GM18520 (cell line): ENCODE measurements at regions not wholly inside any gene's neighbourhood (a gene's known extent, or its start where the extent isn't known, plus 50 kb on each side); places are given as distances from the start of the nearest gene placed in this dataset.
"Not testable (repeated sequence)": the region's sequence is repeated elsewhere in the genome, so short reads cannot be mapped to it uniquely, and the experiment has no call there.

Source experiments
- ATAC-seq: cut with Tn5 transposase; IDR thresholded peaks from one replicate; pipeline ENCODE4 v1.9.1; 2021; ENCODE audit not compliant: unreplicated experiment

GRCh38 chr4:14338585-14339265 lies 663.6 kb upstream of the CPEB2 start:
- ATAC-seq: no peak

DNA sequence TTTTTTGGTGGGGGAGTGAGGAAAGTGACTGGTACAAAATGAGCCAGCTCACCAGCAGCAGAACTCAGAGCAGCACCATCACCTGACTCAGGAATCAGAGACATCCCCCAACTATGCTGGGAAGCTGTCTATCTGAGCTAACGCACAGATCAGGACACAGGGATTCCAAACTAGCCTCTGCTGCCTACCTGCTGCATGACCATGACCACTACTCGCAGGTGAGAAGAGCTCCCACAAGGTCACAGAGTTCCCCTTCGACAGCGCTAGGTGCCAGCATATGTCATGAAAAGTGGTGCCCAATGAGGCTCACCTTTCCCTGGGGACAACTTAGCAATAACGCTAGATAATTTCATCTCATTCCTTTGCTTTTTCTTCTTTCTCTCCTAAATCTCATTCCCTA lies 662.6 kb upstream of the CPEB2 start:
- ATAC-seq: no peak

- no peak for ATAC-seq
Measured at GRCh38 chr4:14340321-14340720, 662.0 kb upstream of the CPEB2 start.

DNA sequence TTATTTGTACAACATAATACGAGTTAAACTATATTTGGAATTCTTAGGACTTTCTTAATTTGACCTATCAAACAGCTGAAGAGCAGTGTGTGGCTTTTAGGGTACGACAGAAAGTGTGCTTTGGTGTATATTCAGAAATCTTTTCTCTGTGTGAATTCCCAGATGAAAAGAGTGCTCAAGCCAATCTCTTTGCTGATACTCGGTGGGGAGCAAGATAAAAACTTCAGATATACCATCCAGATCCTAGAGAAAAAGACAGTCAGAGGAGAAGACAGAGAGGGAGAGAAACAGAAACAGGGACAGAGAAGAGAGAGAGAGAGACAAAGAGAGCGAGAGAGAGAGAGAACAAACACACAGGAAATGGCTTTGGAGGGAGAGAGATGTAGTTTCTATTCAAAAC lies 658.3 kb upstream of the CPEB2 start:
- no peak for ATAC-seq

GRCh38 chr4:14345356-14345775 lies 656.9 kb upstream of the CPEB2 start:
- no peak for ATAC-seq

DNA sequence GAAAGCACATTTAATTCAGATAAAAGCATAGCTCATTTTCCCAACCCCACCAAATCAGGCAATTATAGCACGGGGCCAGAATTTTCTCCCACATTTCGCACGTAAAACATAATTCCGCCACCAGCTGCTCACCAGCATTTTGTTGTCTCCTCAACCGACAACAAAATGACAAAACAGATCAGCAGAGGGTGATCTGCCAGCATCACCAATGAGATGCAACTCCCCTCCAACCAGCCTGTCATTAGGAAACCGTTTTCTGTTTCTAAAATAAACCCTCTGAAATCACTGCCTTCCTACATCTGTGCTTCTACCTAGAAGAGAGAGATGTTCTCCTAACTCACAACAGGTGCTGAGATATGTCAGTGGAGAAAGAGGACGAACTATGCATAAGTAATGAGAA lies 654.8 kb upstream of the CPEB2 start:
- no peak for ATAC-seq

DNA sequence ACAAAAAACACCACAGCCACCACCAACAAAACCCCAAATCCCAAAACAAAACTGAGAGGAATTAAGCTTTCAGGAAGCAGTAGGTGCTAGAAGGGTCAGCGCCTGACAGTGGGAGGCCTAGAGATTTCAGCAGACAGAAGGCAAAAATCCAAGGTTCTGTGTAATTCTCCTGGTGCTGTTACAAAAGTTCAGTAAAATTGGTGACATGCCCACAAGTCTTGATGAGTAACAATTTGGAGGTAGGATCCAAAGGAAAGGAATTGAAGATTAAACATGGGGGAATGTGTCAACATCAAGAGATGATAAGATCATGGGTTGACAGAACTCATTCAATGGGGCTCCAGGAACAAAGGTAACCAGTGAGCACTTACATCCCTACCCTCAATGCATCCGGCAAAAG lies 653.8 kb upstream of the CPEB2 start:
- no peak for ATAC-seq

- ATAC-seq: not testable (repeated sequence)
Measured at GRCh38 chr4:14358544-14359160, 643.6 kb upstream of the CPEB2 start.

DNA sequence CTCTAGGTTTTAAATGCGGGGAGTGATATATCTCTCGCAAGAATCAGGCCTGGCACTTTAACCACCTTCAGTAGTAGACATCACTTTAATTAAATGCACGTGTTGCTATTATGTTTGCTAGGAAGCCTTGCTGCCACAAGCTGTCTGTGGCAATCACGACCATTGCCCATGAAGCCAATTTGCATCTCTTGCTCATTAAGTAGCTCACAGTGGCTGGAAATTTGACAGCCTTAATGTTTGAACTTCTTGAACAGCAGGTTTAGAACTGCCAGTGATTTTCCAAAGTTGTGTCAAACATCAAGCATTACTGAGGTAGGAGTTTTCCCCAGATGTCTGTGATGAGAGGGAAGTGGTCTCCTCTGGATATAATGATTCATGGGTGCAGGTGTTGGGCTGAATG lies 642.3 kb upstream of the CPEB2 start:
- no peak for ATAC-seq

- no peak for ATAC-seq
Measured at GRCh38 chr4:14361084-14361483, 641.2 kb upstream of the CPEB2 start.

- no peak for ATAC-seq
Measured at GRCh38 chr4:14362385-14362784, 639.9 kb upstream of the CPEB2 start.

GRCh38 chr4:14364953-14365536 lies 637.2 kb upstream of the CPEB2 start:
- no peak for ATAC-seq

GRCh38 chr4:14368391-14368790 lies 633.9 kb upstream of the CPEB2 start:
- no peak for ATAC-seq

DNA sequence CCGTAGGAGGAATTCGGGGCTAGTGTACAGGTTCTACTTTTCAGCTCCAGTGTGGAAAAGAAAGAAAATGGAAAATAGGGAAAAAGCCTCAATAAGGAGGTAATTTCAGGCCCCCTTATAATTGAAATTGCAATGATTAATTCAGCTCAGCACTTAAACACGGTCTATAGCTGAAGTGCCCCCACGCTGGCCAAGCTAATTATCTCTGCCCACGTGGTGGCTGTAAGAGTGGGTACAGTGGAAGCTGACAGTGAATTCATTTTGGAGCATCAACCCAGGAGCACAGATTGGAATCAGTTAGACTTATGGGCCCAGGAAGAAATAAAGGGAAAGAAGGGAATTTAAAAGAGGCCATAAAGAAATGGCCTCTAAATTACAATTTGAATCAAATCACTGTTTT lies 631.1 kb upstream of the CPEB2 start:
- ATAC-seq: no peak

- no peak for ATAC-seq
Measured at GRCh38 chr4:14375816-14376215, 626.5 kb upstream of the CPEB2 start.

DNA sequence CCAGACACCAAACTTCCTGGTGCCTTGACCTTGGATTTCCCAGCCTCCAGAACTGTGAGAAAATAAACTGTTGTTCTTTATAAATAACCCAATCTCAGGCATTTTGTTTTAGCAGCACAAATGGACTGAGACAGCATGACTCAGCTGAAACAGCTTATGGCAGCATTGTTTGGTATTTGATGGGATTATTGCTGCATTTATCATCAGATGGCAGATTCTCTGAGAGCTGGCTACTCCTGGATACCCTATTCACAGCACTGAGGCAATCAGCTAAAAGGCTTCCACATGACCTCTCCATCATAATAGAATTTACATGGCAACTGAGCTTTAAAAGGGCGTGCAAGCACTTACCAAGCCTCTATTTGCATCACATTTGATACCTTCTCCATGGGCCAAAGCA lies 623.1 kb upstream of the CPEB2 start:
- ATAC-seq: no peak

GRCh38 chr4:14383652-14384051 lies 618.6 kb upstream of the CPEB2 start:
- no peak for ATAC-seq

DNA sequence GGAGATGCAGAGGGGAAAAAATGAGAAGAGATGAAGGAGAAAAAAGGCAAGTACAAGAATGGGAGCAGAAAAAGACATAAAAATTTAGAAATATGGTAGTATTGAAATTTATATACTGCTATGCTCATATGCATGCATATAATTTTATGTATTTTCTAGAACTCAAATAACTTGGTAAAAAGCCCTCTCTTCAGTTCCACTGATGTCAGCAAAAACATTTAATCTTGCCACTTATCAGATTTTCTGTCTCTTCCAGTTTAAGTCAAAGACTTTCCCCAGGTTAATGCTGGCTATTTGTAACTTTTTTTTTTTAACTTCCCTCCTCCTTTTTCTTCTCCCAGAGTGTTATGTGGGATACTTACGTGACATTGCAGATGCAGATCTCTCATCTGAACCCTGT lies 617.5 kb upstream of the CPEB2 start:
- no peak for ATAC-seq

GRCh38 chr4:14386196-14386595 lies 616.1 kb upstream of the CPEB2 start:
- ATAC-seq: no peak

- no peak for ATAC-seq
Measured at GRCh38 chr4:14387647-14388046, 614.6 kb upstream of the CPEB2 start.

GRCh38 chr4:14392378-14392777 lies 609.9 kb upstream of the CPEB2 start:
- no peak for ATAC-seq

DNA sequence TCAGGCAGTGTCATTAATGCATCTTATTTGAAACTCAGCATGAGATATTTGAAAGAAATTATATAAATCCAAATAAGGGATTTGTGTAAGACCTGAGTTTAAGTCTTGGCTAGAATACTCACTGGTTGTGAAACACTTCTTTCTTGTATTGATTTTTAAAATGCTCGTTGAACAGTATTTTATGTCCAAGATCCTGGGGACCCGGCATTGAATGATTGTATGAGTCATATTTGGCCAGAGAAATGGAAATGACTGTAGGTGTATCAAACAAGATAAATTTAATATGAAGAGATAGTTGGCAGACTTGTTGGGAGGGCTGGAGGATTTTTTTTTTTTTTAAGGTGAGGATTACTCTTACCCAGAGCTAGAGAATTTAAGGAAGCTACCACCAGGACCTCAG lies 606.1 kb upstream of the CPEB2 start:
- no peak for ATAC-seq

DNA sequence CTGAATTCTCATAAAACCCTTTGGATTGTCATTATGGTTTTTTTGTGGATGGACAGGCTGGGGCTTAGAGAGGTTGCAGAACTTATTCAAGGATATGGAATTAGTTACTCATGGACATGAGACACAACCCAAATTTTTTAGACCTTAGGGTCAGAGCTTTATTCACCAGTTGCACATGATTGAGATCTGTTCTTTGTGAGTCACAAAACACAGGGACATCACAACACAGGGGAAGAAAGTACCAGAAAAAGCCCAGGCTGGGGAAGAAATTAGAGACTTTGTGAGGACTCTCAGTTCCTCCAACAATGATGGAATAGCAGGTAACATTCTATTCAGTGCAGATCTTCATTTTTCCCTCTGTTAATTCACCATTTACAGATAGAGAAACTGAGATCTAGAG lies 602.4 kb upstream of the CPEB2 start:
- no peak for ATAC-seq
